ENCODE measurements at regions not wholly inside any gene's neighbourhood (a gene's known extent, or its start where the extent isn't known, plus 50 kb on each side); places are given as distances from the start of the nearest gene placed in this dataset.

GRCh38 chr2:88852753-88853402 lies 161.4 kb downstream of the RPIA start:
- no peak for DNase-seq (ENCODE audit: low read depth)
- no peak overlapping the region for H3K4me3 ChIP-seq (ENCODE audit: low read length)
- no peak for TF ChIP-seq CTCF (conservative IDR thresholded peaks at IDR 0.05; ENCODE audit: low read depth, low read length)

GRCh38 chr2:88853403-88853790 lies 161.9 kb downstream of the RPIA start:
- no peak overlapping the region for H3K4me3 ChIP-seq (ENCODE audit: low read length)
- no peak for TF ChIP-seq CTCF (conservative IDR thresholded peaks at IDR 0.05; ENCODE audit: low read depth, low read length)
- no peak for DNase-seq (ENCODE audit: low read depth)

GRCh38 chr2:88854528-88854927 lies 163.1 kb downstream of the RPIA start:
- DNase-seq (ENCODE audit: low read depth) = no peak
- no peak for TF ChIP-seq CTCF (conservative IDR thresholded peaks at IDR 0.05; ENCODE audit: low read depth, low read length)
- H3K4me3 ChIP-seq (ENCODE audit: low read length) = no peak overlapping the region

- no peak for DNase-seq (ENCODE audit: low read depth)
- no peak overlapping the region for H3K4me3 ChIP-seq (ENCODE audit: low read length)
These were observed 164.3 kb downstream of the RPIA start for GRCh38 chr2:88855620-88856408.

GRCh38 chr2:88856409-88857135 lies 165.1 kb downstream of the RPIA start:
- TF ChIP-seq CTCF (conservative IDR thresholded peaks at IDR 0.05; ENCODE audit: low read depth, low read length) = no peak
- no peak for DNase-seq (ENCODE audit: low read depth)
- H3K4me3 ChIP-seq (ENCODE audit: low read length) = no peak overlapping the region

More at GRCh38 chr2:88855620-88856408, 164.3 kb downstream of the RPIA start:
- TF ChIP-seq CTCF (conservative IDR thresholded peaks at IDR 0.05; ENCODE audit: low read depth, low read length) = no peak

- no peak for DNase-seq (ENCODE audit: low read depth)
- TF ChIP-seq CTCF (conservative IDR thresholded peaks at IDR 0.05; ENCODE audit: low read depth, low read length) = no peak
- no peak overlapping the region for H3K4me3 ChIP-seq (ENCODE audit: low read length)
These were observed 165.8 kb downstream of the RPIA start for GRCh38 chr2:88857274-88857741.

Data from retinal pigment epithelial cell (primary cell).